Neuronal stem cell (in vitro differentiated cells): ENCODE measurements at regions not wholly inside any gene's neighbourhood (a gene's known extent, or its start where the extent isn't known, plus 50 kb on each side); places are given as distances from the start of the nearest gene placed in this dataset.

Experiments used
- DNase-seq: peaks from one replicate; pipeline ENCODE4 v3.0.0-alpha.2; 2013; ENCODE audit warnings: low spot score
- H2AFZ ChIP-seq: one replicate; pipeline ENCODE4 v1.6.1; 2013; ENCODE audit warnings: mild to moderate bottlenecking, low read length, inconsistent platforms
- H2AK5ac ChIP-seq: 2 replicates; pipeline ENCODE4 v1.6.1; 2013; ENCODE audit warnings: low read depth, mild to moderate bottlenecking, inconsistent platforms, low read length, moderate library complexity, mixed read lengths
- H2BK120ac ChIP-seq: 2 replicates; pipeline ENCODE4 v1.6.1; 2013; ENCODE audit warnings: low read depth, mild to moderate bottlenecking, inconsistent platforms, low read length, moderate library complexity, mixed read lengths
- H2BK12ac ChIP-seq: one replicate; pipeline ENCODE4 v1.6.1; 2013; ENCODE audit warnings: low read length, inconsistent platforms
- H2BK15ac ChIP-seq: 2 replicates; pipeline ENCODE4 v1.6.1; 2013; ENCODE audit warnings: mild to moderate bottlenecking, low read length, inconsistent platforms, mixed read lengths
- H2BK5ac ChIP-seq: one replicate; pipeline ENCODE4 v1.6.1; 2013; ENCODE audit warnings: inconsistent platforms, mild to moderate bottlenecking, low read length, moderate library complexity
- H3K14ac ChIP-seq: one replicate; pipeline ENCODE4 v1.6.1; 2013; ENCODE audit warnings: low read length, inconsistent platforms
- H3K18ac ChIP-seq: 2 replicates; pipeline ENCODE4 v1.6.1; 2013; ENCODE audit warnings: low read length, inconsistent platforms
- H3K23ac ChIP-seq: 2 replicates; pipeline ENCODE4 v1.6.1; 2013; ENCODE audit warnings: low read depth, mild to moderate bottlenecking, mixed read lengths, low read length, inconsistent platforms; ENCODE audit not compliant: poor library complexity
- H3K27ac ChIP-seq: replicated peaks from 3 replicates; pipeline ENCODE4 v1.5.1; 2013; ENCODE audit warnings: low read length, inconsistent platforms
- H3K27me3 ChIP-seq, 3 experiments: 2 replicates each; pipeline ENCODE4 v1.6.1; 2013; ENCODE audit warnings: low read length in 3 of 3, mild to moderate bottlenecking in 2 of 3, inconsistent platforms in 1 of 3, low read depth in 1 of 3, mixed read lengths in 1 of 3, moderate library complexity in 1 of 3; ENCODE audit not compliant: control insufficient read depth in 3 of 3, insufficient read depth in 3 of 3
- H3K36me3 ChIP-seq, 2 donors: replicated peaks in 1 of 2; 2 replicates each; pipeline ENCODE4 v1.6.1; 2013; ENCODE audit warnings: low read length in 2 of 2; ENCODE audit not compliant: control insufficient read depth in 2 of 2, insufficient read depth in 2 of 2
- H3K4ac ChIP-seq: 2 replicates; pipeline ENCODE4 v1.6.1; 2013; ENCODE audit warnings: inconsistent platforms, mild to moderate bottlenecking, low read length, moderate library complexity
- H3K4me1 ChIP-seq, 2 donors: 1 replicate in 1 of 2; 2 replicates in 1 of 2; pipeline ENCODE4 v1.6.1; 2013; ENCODE audit warnings: low read length in 2 of 2, low read depth in 1 of 2; ENCODE audit not compliant: control insufficient read depth in 2 of 2, insufficient read depth in 1 of 2
- H3K4me2 ChIP-seq: one replicate; pipeline ENCODE4 v1.6.1; 2013; ENCODE audit warnings: mild to moderate bottlenecking, low read length, inconsistent platforms; ENCODE audit not compliant: insufficient read depth, poor library complexity, severe bottlenecking
- H3K4me3 ChIP-seq, 2 donors: 2 replicates each; pipeline ENCODE4 v1.5.1; 2013; ENCODE audit warnings: low read length in 2 of 2, mild to moderate bottlenecking in 2 of 2, inconsistent platforms in 1 of 2, moderate library complexity in 1 of 2
- H3K79me1 ChIP-seq: one replicate; pipeline ENCODE4 v1.6.1; 2013; ENCODE audit warnings: low read depth, mild to moderate bottlenecking, inconsistent platforms, low read length, moderate library complexity
- H3K9ac ChIP-seq: one replicate; pipeline ENCODE4 v1.6.1; 2013; ENCODE audit warnings: mild to moderate bottlenecking, low read depth, low read length, inconsistent platforms; ENCODE audit not compliant: poor library complexity
- H3K9me3 ChIP-seq, 2 donors: replicated peaks in 1 of 2; 2 replicates each; pipeline versions ENCODE3 to v1.6.1; 2013; ENCODE audit warnings: low read length in 2 of 2, mild to moderate bottlenecking in 2 of 2, inconsistent platforms in 1 of 2, low read depth in 1 of 2, mixed read lengths in 1 of 2, moderate library complexity in 1 of 2; ENCODE audit not compliant: control insufficient read depth in 2 of 2, insufficient read depth in 1 of 2
- H4K8ac ChIP-seq: one replicate; pipeline ENCODE4 v1.6.1; 2013; ENCODE audit warnings: low read depth, mild to moderate bottlenecking, inconsistent platforms, low read length, moderate library complexity
- H4K91ac ChIP-seq: one replicate; pipeline ENCODE4 v1.6.1; 2013; ENCODE audit warnings: low read length, low read depth, mild to moderate bottlenecking, inconsistent platforms; ENCODE audit not compliant: poor library complexity
- WGBS, 2 donors: extraction: QIAGEN DNeasy Blood & Tissue Kit; methylation state at CpG; one replicate each; pipeline ENCODE4 v1.1.7; 2013; ENCODE audit warnings: missing lambda C conversion rate in 2 of 2, mixed read lengths in 1 of 2; ENCODE audit not compliant: insufficient read length in 2 of 2, insufficient replicate concordance in 1 of 2; ENCODE audit errors: extremely low coverage in 2 of 2; 5-methylcytosine and 5-hydroxymethylcytosine counted together

- WGBS, 2 donors = no CpG with 5 or more reads among the region's 4 CpGs
- H2AFZ ChIP-seq = no peak overlapping the region
- H3K27ac ChIP-seq = no peak overlapping the region
- H2BK15ac ChIP-seq = no peak overlapping the region
- no peak overlapping the region for H3K4me2 ChIP-seq
- no peak overlapping the region for H3K4me3 ChIP-seq
- H4K8ac ChIP-seq = no peak overlapping the region
- no peak overlapping the region for H4K91ac ChIP-seq
- no peaks in the 10 kb centered on the region for H3K36me3 ChIP-seq
- H3K79me1 ChIP-seq = no peaks in the 10 kb centered on the region
- no peak overlapping the region for H2AK5ac ChIP-seq
- no peak overlapping the region for H3K9ac ChIP-seq
- no peak overlapping the region for H3K18ac ChIP-seq
- H3K4me1 ChIP-seq = peaks cover 7 to 24% of the 10 kb centered on the region in 2 donors
- DNase-seq = no peak
- H3K23ac ChIP-seq = no peak overlapping the region
- peaks cover 0 to 21% of the 10 kb centered on the region in 2 donors for H3K9me3 ChIP-seq
- no peak overlapping the region for H2BK12ac ChIP-seq
- no peak overlapping the region for H2BK120ac ChIP-seq
- no peaks in the 10 kb centered on the region for H3K27me3 ChIP-seq
- H3K14ac ChIP-seq = no peak overlapping the region
- H3K4ac ChIP-seq = no peak overlapping the region
- no peak overlapping the region for H2BK5ac ChIP-seq
These were observed 164.0 kb downstream of the NUAK1 start for GRCh38 chr12:105974738-105975137.

GRCh38 chr12:105975351-105975750 is 163.4 kb downstream of the NUAK1 start:
- no peak overlapping the region for H2BK120ac ChIP-seq
- H4K91ac ChIP-seq = no peak overlapping the region
- peaks cover 0 to 21% of the 10 kb centered on the region in 2 donors for H3K9me3 ChIP-seq
- no peak overlapping the region for H3K4me2 ChIP-seq
- H3K18ac ChIP-seq = no peak overlapping the region
- no peaks in the 10 kb centered on the region for H3K27me3 ChIP-seq
- H2AK5ac ChIP-seq = no peak overlapping the region
- no peak overlapping the region for H2BK12ac ChIP-seq
- H3K27ac ChIP-seq = no peak overlapping the region
- no peak overlapping the region for H3K4ac ChIP-seq
- H3K36me3 ChIP-seq = no peaks in the 10 kb centered on the region
- no peak for DNase-seq
- no peak overlapping the region for H2AFZ ChIP-seq
- H3K14ac ChIP-seq = no peak overlapping the region
- WGBS, 2 donors = no CpG with 5 or more reads among the region's 2 CpGs
- no peak overlapping the region for H3K4me3 ChIP-seq
- no peak overlapping the region for H2BK15ac ChIP-seq
- no peak overlapping the region for H2BK5ac ChIP-seq
- no peak overlapping the region for H3K23ac ChIP-seq
- no peak overlapping the region for H4K8ac ChIP-seq
- H3K79me1 ChIP-seq = no peaks in the 10 kb centered on the region
- peaks cover 7 to 30% of the 10 kb centered on the region in 2 donors for H3K4me1 ChIP-seq
- no peak overlapping the region for H3K9ac ChIP-seq

DNA sequence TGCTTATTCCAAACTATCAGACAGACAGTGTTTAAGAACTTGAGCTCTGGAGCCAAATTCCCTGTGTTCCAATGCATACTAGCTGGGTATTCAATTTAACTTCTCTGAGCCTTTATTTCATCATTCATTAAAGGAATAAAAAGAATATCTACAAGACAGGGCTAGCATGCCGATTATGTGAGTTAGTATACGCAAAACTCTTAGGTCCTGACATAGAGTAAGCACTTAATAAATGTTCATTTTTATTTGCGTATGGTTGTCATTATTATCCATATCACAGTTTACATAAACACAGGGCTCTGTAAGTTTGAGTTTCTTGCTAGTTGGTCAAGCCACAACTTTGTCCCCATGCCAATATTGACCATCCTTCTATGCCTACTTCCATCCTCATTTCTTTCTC is 161.5 kb downstream of the NUAK1 start:
- no peak overlapping the region for H3K27ac ChIP-seq

DNA sequence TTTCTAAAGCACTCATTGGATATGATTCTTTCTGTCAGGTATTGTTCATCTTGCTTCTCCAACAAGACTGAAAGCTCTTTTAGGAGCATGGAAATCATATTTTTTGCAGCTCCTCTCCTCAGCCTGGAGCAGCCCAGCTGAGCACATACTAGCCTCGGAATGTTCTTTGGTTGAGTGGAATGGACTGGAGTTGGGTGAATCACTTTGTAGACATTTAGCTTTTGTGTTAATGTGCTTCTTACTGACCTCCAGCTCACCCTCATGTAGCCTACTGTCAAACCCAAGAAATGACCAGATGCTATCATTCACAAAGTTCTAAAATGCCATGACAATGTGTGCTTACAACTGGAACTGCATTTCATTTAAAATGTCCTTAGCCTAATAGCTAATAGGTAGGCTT is 161.1 kb downstream of the NUAK1 start:
- DNase-seq = no peak
- H3K14ac ChIP-seq = no peak overlapping the region
- no peak overlapping the region for H2AFZ ChIP-seq
- H2BK120ac ChIP-seq = no peak overlapping the region
- no peak overlapping the region for H3K4me2 ChIP-seq
- H2BK12ac ChIP-seq = no peak overlapping the region
- no peak overlapping the region for H2BK5ac ChIP-seq
- H3K18ac ChIP-seq = no peak overlapping the region
- no CpG with 5 or more reads among the region's 1 CpG for WGBS, 2 donors
- no peak overlapping the region for H3K4ac ChIP-seq
- no peak overlapping the region for H3K9ac ChIP-seq
- no peak overlapping the region for H3K23ac ChIP-seq
- no peaks in the 10 kb centered on the region for H3K36me3 ChIP-seq
- no peak overlapping the region for H2BK15ac ChIP-seq
- no peak overlapping the region for H2AK5ac ChIP-seq
- H4K8ac ChIP-seq = no peak overlapping the region
- H3K4me3 ChIP-seq = no peak overlapping the region
- no peaks in the 10 kb centered on the region for H3K79me1 ChIP-seq
- peaks cover 13 to 47% of the 10 kb centered on the region in 2 donors for H3K4me1 ChIP-seq
- peaks cover 0 to 17% of the 10 kb centered on the region in 2 donors for H3K9me3 ChIP-seq
- H3K27ac ChIP-seq = no peak overlapping the region
- H3K27me3 ChIP-seq = no peaks in the 10 kb centered on the region
- H4K91ac ChIP-seq = no peak overlapping the region

More for the DNA sequence above, 161.5 kb downstream of the NUAK1 start:
- H3K79me1 ChIP-seq = no peaks in the 10 kb centered on the region
- WGBS, 2 donors = no CpG with 5 or more reads among the region's 3 CpGs
- no peak overlapping the region for H2BK120ac ChIP-seq
- H3K23ac ChIP-seq = no peak overlapping the region
- H4K91ac ChIP-seq = no peak overlapping the region
- H3K9me3 ChIP-seq = peaks cover 0 to 19% of the 10 kb centered on the region in 2 donors
- DNase-seq = no peak
- H3K27me3 ChIP-seq = no peaks in the 10 kb centered on the region
- no peak overlapping the region for H2BK15ac ChIP-seq
- peaks cover 13 to 46% of the 10 kb centered on the region in 2 donors for H3K4me1 ChIP-seq
- no peaks in the 10 kb centered on the region for H3K36me3 ChIP-seq
- H3K4me3 ChIP-seq = no peak overlapping the region
- H2AK5ac ChIP-seq = no peak overlapping the region
- H3K18ac ChIP-seq = no peak overlapping the region
- no peak overlapping the region for H2BK12ac ChIP-seq
- H2AFZ ChIP-seq = no peak overlapping the region
- no peak overlapping the region for H3K4ac ChIP-seq
- H4K8ac ChIP-seq = no peak overlapping the region
- no peak overlapping the region for H2BK5ac ChIP-seq
- H3K14ac ChIP-seq = no peak overlapping the region
- H3K9ac ChIP-seq = no peak overlapping the region
- H3K4me2 ChIP-seq = no peak overlapping the region
